ENCODE measurements at regions not wholly inside any gene's neighbourhood (a gene's known extent, or its start where the extent isn't known, plus 50 kb on each side); places are given as distances from the start of the nearest gene placed in this dataset.
A peak's percentile ranks its signal among the peaks of the same experiment; 100 is the strongest.

- Histone ChIP-seq H3K9me2 (replicated peaks; ENCODE audit: insufficient read depth) (no peaks in the 10 kb centered on the region), H2AFZ (no peak overlapping the region), H3K79me2 (no peaks in the 10 kb centered on the region), H3K27ac (no peak overlapping the region), H3K4me2 (no peak overlapping the region), H3K27me3 (no peaks in the 10 kb centered on the region), H4K20me1 (ENCODE audit: insufficient read depth, poor library complexity, severe bottlenecking) (no peaks in the 10 kb centered on the region), H3K36me3 (replicated peaks; ENCODE audit: insufficient read depth, low read depth) (no peaks in the 10 kb centered on the region), H3K4me1 (ENCODE audit: insufficient read depth) (no peaks in the 10 kb centered on the region), H3K9me3 (ENCODE audit: low read depth) (no peaks in the 10 kb centered on the region), H3K4me3 (no peak overlapping the region)
- DNase-seq (ENCODE audit: low spot score) = no peak
- no peak for TF ChIP-seq EZH2phosphoT487 (IDR thresholded peaks at IDR 0.05; ENCODE audit: low read depth, severe bottlenecking, unreplicated experiment)
- WGBS (ENCODE audit: low lambda C conversion rate, missing lambda C conversion rate) = 77% methylated on average over 3 of the region's 3 CpGs
Measured at GRCh38 chr1:90135286-90135685, 140.4 kb downstream of the ZNF326 start.

- Histone ChIP-seq H3K9me3 (ENCODE audit: low read depth) (no peaks in the 10 kb centered on the region), H3K79me2 (no peaks in the 10 kb centered on the region), H3K4me1 (ENCODE audit: insufficient read depth) (no peaks in the 10 kb centered on the region), H2AFZ (no peak overlapping the region), H3K36me3 (replicated peaks; ENCODE audit: insufficient read depth, low read depth) (no peaks in the 10 kb centered on the region), H4K20me1 (ENCODE audit: insufficient read depth, poor library complexity, severe bottlenecking) (no peaks in the 10 kb centered on the region), H3K4me3 (no peak overlapping the region), H3K27ac (no peak overlapping the region), H3K4me2 (no peak overlapping the region), H3K9me2 (replicated peaks; ENCODE audit: insufficient read depth) (no peaks in the 10 kb centered on the region), H3K27me3 (no peaks in the 10 kb centered on the region)
- TF ChIP-seq CTCF (IDR thresholded peaks at IDR 0.05; ENCODE audit: poor library complexity) (no peak), EZH2phosphoT487 (IDR thresholded peaks at IDR 0.05; ENCODE audit: low read depth, severe bottlenecking, unreplicated experiment) (no peak), EZH2 (IDR thresholded peaks at IDR 0.05; ENCODE audit: borderline replicate concordance) (no peak)
- WGBS (ENCODE audit: low lambda C conversion rate, missing lambda C conversion rate) = 74% methylated on average over 6 of the region's 6 CpGs
- no peak for DNase-seq (ENCODE audit: low spot score)
Measured at GRCh38 chr1:90134175-90134955, 139.5 kb downstream of the ZNF326 start.

- peak; percentile 63 for DNase-seq (ENCODE audit: low spot score)
- TF ChIP-seq EZH2phosphoT487 (IDR thresholded peaks at IDR 0.05; ENCODE audit: low read depth, severe bottlenecking, unreplicated experiment) (no peak), CTCF (IDR thresholded peaks at IDR 0.05; ENCODE audit: poor library complexity) (peak; percentile 59)
Measured at GRCh38 chr1:90133133-90133532, 138.2 kb downstream of the ZNF326 start.

GRCh38 chr1:90132306-90132705 is 137.4 kb downstream of the ZNF326 start:
- Histone ChIP-seq H3K36me3 (replicated peaks; ENCODE audit: insufficient read depth, low read depth) (no peaks in the 10 kb centered on the region), H3K27me3 (no peaks in the 10 kb centered on the region), H4K20me1 (ENCODE audit: insufficient read depth, poor library complexity, severe bottlenecking) (no peaks in the 10 kb centered on the region), H3K27ac (no peak overlapping the region), H3K9me3 (ENCODE audit: low read depth) (no peaks in the 10 kb centered on the region), H3K79me2 (no peaks in the 10 kb centered on the region), H3K4me1 (ENCODE audit: insufficient read depth) (no peaks in the 10 kb centered on the region), H3K4me3 (no peak overlapping the region), H3K4me2 (no peak overlapping the region), H2AFZ (no peak overlapping the region), H3K9me2 (replicated peaks; ENCODE audit: insufficient read depth) (no peaks in the 10 kb centered on the region)
- no peak for DNase-seq (ENCODE audit: low spot score)
- TF ChIP-seq CTCF (IDR thresholded peaks at IDR 0.05; ENCODE audit: poor library complexity) (no peak), EZH2phosphoT487 (IDR thresholded peaks at IDR 0.05; ENCODE audit: low read depth, severe bottlenecking, unreplicated experiment) (no peak), EZH2 (IDR thresholded peaks at IDR 0.05; ENCODE audit: borderline replicate concordance) (no peak)
- WGBS (ENCODE audit: low lambda C conversion rate, missing lambda C conversion rate) = 75% methylated on average over 1 of the region's 1 CpG

More at GRCh38 chr1:90133133-90133532, 138.2 kb downstream of the ZNF326 start:
- Histone ChIP-seq H3K27ac (no peak overlapping the region), H3K4me2 (no peak overlapping the region), H4K20me1 (ENCODE audit: insufficient read depth, poor library complexity, severe bottlenecking) (no peaks in the 10 kb centered on the region), H3K9me3 (ENCODE audit: low read depth) (no peaks in the 10 kb centered on the region), H3K9me2 (replicated peaks; ENCODE audit: insufficient read depth) (no peaks in the 10 kb centered on the region), H3K36me3 (replicated peaks; ENCODE audit: insufficient read depth, low read depth) (no peaks in the 10 kb centered on the region), H3K27me3 (no peaks in the 10 kb centered on the region), H3K4me1 (ENCODE audit: insufficient read depth) (no peaks in the 10 kb centered on the region), H2AFZ (no peak overlapping the region), H3K4me3 (no peak overlapping the region), H3K79me2 (no peaks in the 10 kb centered on the region)
- WGBS (ENCODE audit: low lambda C conversion rate, missing lambda C conversion rate) = 29% methylated on average over 2 of the region's 2 CpGs
